ENCODE measurements at regions not wholly inside any gene's neighbourhood (a gene's known extent, or its start where the extent isn't known, plus 50 kb on each side); places are given as distances from the start of the nearest gene placed in this dataset.

DNA sequence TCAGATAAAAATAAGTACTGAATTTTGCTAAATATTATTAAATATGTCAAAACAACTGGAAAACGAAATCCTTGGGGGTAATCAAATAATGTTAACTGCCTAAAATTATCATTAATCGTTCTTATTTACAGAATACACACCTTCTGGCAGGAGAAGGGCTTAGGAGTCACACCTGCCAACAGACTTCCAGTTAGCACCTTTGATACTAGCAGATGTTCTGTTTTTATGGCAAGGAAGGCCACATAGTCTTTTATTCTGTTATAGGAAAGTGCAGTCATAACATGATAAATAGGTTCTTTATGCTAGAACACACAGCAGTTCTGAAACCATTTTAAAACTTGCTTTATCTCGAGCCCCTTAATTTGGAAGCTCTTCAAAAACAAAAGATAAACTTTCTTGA lies 464.1 kb downstream of the UTRN start:
- Histone ChIP-seq H3K9me3 (ENCODE audit: control insufficient read depth, insufficient read depth, low read length) (no peaks in the 10 kb centered on the region), H3K4me1 (ENCODE audit: control insufficient read depth, low read length) (peaks cover 12% of the 10 kb centered on the region), H3K27me3 (ENCODE audit: control insufficient read depth, low read length) (no peaks in the 10 kb centered on the region), H3K9me2 (replicated peaks; ENCODE audit: control insufficient read depth, low read length) (no peaks in the 10 kb centered on the region), H3F3A (ENCODE audit: control insufficient read depth, insufficient read depth) (no peaks in the 10 kb centered on the region), H3K27ac (ENCODE audit: low read depth, low read length) (no peak overlapping the region), H4K20me1 (ENCODE audit: control insufficient read depth, insufficient read depth, low read depth, low read length) (no peaks in the 10 kb centered on the region), H3K4me3 (ENCODE audit: low read length) (no peak overlapping the region), H3K4me2 (ENCODE audit: low read length) (no peak overlapping the region), H3K79me2 (ENCODE audit: control insufficient read depth, low read length) (no peaks in the 10 kb centered on the region), H3K36me3 (ENCODE audit: control insufficient read depth, low read length) (no peaks in the 10 kb centered on the region)
- TF ChIP-seq EZH2phosphoT487 (IDR thresholded peaks at IDR 0.05; ENCODE audit: borderline replicate concordance, low read length), result no peak
- TF ChIP-seq, protein P1, sequence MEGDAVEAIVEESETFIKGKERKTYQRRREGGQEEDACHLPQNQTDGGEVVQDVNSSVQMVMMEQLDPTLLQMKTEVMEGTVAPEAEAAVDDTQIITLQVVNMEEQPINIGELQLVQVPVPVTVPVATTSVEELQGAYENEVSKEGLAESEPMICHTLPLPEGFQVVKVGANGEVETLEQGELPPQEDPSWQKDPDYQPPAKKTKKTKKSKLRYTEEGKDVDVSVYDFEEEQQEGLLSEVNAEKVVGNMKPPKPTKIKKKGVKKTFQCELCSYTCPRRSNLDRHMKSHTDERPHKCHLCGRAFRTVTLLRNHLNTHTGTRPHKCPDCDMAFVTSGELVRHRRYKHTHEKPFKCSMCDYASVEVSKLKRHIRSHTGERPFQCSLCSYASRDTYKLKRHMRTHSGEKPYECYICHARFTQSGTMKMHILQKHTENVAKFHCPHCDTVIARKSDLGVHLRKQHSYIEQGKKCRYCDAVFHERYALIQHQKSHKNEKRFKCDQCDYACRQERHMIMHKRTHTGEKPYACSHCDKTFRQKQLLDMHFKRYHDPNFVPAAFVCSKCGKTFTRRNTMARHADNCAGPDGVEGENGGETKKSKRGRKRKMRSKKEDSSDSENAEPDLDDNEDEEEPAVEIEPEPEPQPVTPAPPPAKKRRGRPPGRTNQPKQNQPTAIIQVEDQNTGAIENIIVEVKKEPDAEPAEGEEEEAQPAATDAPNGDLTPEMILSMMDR (IDR thresholded peaks at IDR 0.05; ENCODE audit: low read depth, low read length, poor library complexity, severe bottlenecking), result no peak

DNA sequence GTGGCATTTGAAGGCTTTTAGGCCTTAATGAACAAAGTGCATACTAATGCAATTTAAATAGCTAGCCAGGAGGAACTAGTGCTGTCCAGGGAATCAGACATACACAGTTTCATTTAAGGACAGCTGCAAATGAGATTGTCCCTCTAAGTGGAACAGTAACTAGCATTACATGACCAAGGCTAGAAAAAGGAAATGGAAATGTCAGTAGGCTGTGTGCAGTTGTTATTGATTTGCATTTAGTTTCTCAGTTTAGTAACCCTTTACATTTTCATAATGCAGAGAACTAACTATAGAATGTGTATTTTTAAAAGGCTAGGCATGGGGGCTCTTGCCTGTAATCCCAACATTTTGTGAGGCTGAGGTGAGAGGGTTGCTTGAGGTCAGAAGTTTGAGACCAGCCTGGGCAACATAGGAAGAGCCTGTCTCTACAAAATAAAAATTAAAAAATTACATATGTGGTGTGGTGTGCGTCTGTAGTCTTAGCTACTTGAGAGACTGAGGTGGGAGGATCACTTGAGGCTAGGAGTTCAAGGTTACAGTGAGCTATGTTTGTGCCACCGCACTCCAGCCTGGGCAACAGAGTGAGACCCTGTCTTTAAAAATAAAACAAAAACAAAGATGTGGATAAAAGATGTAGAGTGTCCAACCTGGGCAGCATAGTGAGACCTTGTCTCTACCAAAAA lies 468.0 kb downstream of the UTRN start:
- H3F3A ChIP-seq (ENCODE audit: control insufficient read depth, insufficient read depth), result no peaks in the 10 kb centered on the region
- H4K20me1 ChIP-seq (ENCODE audit: control insufficient read depth, insufficient read depth, low read depth, low read length), result no peaks in the 10 kb centered on the region
- H3K36me3 ChIP-seq (ENCODE audit: control insufficient read depth, low read length), result no peaks in the 10 kb centered on the region
- H3K4me1 ChIP-seq (ENCODE audit: control insufficient read depth, low read length), result peaks cover 12% of the 10 kb centered on the region
- TF ChIP-seq, protein P1 (IDR thresholded peaks at IDR 0.05; ENCODE audit: low read depth, low read length, poor library complexity, severe bottlenecking), result no peak
- TF ChIP-seq EZH2phosphoT487 (IDR thresholded peaks at IDR 0.05; ENCODE audit: borderline replicate concordance, low read length), result no peak
- no peak overlapping the region for H3K4me3 ChIP-seq (ENCODE audit: low read length)
- H3K27me3 ChIP-seq (ENCODE audit: control insufficient read depth, low read length), result no peaks in the 10 kb centered on the region
- no peaks in the 10 kb centered on the region for H3K79me2 ChIP-seq (ENCODE audit: control insufficient read depth, low read length)
- no peaks in the 10 kb centered on the region for H3K9me2 ChIP-seq (replicated peaks; ENCODE audit: control insufficient read depth, low read length)
- no peaks in the 10 kb centered on the region for H3K9me3 ChIP-seq (ENCODE audit: control insufficient read depth, insufficient read depth, low read length)
- H3K27ac ChIP-seq (ENCODE audit: low read depth, low read length), result no peak overlapping the region
- 0 out of 2 replicates have a peak overlapping the region, but pooled peaks have one; percentile 1 for H3K4me2 ChIP-seq (ENCODE audit: low read length)

DNA sequence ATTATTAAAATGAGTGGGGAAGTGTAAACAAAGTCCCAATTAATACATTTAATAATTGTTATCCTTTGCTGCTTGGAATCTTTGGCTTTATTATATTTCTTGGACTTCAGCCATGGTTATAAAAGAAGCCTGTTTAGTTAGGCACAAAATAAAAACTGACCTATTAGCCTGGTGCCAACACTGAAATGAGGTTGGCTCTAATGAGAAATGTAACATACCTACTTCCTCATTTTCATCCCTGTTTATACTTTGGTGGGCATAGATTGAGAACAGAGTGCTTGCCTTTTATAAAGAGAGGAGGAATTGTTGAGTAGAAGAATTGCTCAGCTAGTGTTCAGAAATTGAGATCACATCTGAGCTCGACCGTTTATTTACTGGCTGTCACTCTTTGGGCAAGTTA lies 471.3 kb downstream of the UTRN start:
- no peak overlapping the region for H3K27ac ChIP-seq (ENCODE audit: low read depth, low read length)
- no peaks in the 10 kb centered on the region for H3K79me2 ChIP-seq (ENCODE audit: control insufficient read depth, low read length)
- H3F3A ChIP-seq (ENCODE audit: control insufficient read depth, insufficient read depth), result no peaks in the 10 kb centered on the region
- no peaks in the 10 kb centered on the region for H3K36me3 ChIP-seq (ENCODE audit: control insufficient read depth, low read length)
- TF ChIP-seq, protein P1 (IDR thresholded peaks at IDR 0.05; ENCODE audit: low read depth, low read length, poor library complexity, severe bottlenecking), result no peak
- no peak for TF ChIP-seq EZH2phosphoT487 (IDR thresholded peaks at IDR 0.05; ENCODE audit: borderline replicate concordance, low read length)
- peaks cover 12% of the 10 kb centered on the region for H3K4me1 ChIP-seq (ENCODE audit: control insufficient read depth, low read length)
- no peak overlapping the region for H3K4me2 ChIP-seq (ENCODE audit: low read length)
- no peaks in the 10 kb centered on the region for H4K20me1 ChIP-seq (ENCODE audit: control insufficient read depth, insufficient read depth, low read depth, low read length)
- H3K27me3 ChIP-seq (ENCODE audit: control insufficient read depth, low read length), result no peaks in the 10 kb centered on the region
- no peaks in the 10 kb centered on the region for H3K9me2 ChIP-seq (replicated peaks; ENCODE audit: control insufficient read depth, low read length)
- no peaks in the 10 kb centered on the region for H3K9me3 ChIP-seq (ENCODE audit: control insufficient read depth, insufficient read depth, low read length)
- H3K4me3 ChIP-seq (ENCODE audit: low read length), result no peak overlapping the region
